Mucosa of stomach (tissue), 1 donor: ENCODE measurements at regions not wholly inside any gene's neighbourhood (a gene's known extent, or its start where the extent isn't known, plus 50 kb on each side); places are given as distances from the start of the nearest gene placed in this dataset.

ENCODE experiments used
- H3K27me3 ChIP-seq: one replicate; pipeline ENCODE4 v1.7.0; 2013; ENCODE audit warnings: mild to moderate bottlenecking, low read length; ENCODE audit not compliant: control insufficient read depth, insufficient read depth
- H3K36me3 ChIP-seq: one replicate; pipeline ENCODE4 v1.7.0; 2013; ENCODE audit warnings: low read length; ENCODE audit not compliant: control insufficient read depth, insufficient read depth
- H3K4me1 ChIP-seq: one replicate; pipeline ENCODE4 v1.7.0; 2013; ENCODE audit warnings: mild to moderate bottlenecking, low read length; ENCODE audit not compliant: control insufficient read depth, insufficient read depth
- H3K4me3 ChIP-seq: one replicate; pipeline ENCODE4 v1.7.0; 2013; ENCODE audit warnings: low read length
- H3K9ac ChIP-seq: one replicate; pipeline ENCODE4 v1.7.0; 2013; ENCODE audit warnings: mild to moderate bottlenecking, low read length, moderate library complexity
- H3K9me3 ChIP-seq: one replicate; pipeline ENCODE4 v1.7.0; 2013; ENCODE audit warnings: mild to moderate bottlenecking, low read length, moderate library complexity; ENCODE audit not compliant: control insufficient read depth
- donor health status: Pancreatic carcinoma.

DNA sequence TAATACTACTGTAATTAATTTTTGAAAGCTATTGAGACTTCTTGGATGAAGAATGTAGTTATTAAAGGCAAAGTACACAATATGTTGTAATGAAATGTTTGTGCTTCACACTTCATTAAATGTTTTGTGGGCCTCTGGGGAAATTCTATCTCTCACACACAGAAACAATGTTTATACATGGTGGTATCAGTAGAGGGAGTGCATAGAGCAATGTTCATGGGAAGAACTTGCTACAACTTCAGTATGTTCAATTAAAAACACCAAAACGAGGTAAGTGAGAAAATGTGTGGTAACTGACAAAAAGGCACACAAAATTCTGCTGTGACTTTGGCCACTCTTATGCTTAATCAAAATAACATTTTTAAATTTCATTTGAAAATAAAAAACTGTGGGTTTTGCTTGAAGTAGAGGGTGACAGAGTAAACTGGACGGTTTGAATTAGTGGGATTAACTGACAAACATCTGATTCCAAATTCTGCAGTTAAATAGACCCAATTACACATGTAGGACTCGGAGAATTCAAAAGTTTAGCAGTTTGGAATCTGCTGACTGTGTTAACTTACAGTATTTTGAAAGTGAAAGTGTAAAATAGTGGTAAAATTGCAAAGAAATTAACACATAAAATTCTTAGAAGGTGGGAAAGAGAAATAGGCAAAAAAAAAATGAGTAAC is 111.4 kb upstream of the TTC29 start:
- Histone ChIP-seq H3K27me3 (no peaks in the 10 kb centered on the region), H3K9ac (no peak overlapping the region), H3K9me3 (no peaks in the 10 kb centered on the region), H3K4me3 (no peak overlapping the region), H3K36me3 (no peaks in the 10 kb centered on the region), H3K4me1 (no peaks in the 10 kb centered on the region)

DNA sequence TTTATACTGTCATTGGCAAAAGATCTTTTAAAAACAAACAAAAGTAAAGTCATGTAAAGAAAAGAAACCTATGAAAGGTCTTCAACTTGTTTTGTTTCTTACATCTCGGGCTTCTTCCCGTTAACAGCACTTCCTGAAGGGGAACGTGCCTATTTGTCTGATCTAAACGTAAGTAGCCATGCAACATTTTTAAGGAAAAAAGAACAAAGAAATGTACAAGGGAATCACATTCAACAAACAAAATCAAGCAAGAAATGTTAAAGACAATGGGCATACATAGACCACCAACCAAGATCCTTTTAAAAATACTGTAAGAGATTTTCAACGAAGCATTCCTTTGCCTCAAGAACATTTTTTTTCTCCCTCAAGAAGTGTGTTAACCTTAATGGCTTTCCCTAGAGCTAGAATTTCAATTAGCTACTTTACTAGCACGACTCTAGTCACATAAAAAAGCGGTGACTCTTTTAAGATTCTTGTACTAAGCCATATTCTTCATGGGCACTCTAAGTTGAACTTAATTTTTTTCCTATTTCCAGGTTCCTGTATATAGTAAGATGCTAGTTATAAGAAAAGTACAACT is 112.0 kb upstream of the TTC29 start:
- no peak overlapping the region for H3K9ac ChIP-seq
- H3K4me1 ChIP-seq, result no peaks in the 10 kb centered on the region
- no peak overlapping the region for H3K4me3 ChIP-seq

DNA sequence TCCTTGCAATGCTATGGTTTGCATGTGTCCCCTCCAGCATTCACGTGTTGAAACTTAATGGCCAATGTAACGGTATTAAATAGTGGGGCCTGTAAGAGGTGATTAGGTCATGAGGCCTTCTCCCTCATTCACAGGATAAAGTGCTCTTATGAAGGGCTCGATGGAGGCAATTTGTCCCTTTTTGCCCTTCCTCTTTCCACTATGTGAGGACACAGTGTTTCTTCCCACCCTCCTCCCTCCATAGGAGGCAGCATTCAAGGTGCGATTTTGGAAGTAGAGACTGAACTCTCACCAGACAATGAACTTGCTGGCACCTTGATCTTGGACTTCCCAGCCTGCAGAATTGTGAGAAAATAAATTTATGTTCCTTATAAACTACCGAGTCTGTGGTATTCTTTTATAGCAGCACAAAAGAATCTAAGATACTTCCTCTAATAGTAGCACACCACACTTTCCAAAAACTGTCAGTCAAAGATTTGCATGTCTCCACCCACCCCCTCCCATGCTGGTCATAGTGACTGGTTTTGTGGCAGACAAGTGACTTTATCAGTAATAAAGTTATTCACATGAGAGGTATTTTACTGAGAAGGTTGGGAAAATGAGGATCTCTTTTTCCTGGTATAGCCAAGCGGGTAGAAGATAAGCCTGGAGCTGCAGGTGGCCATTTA is 113.5 kb upstream of the TTC29 start:
- H3K9ac ChIP-seq, result no peak overlapping the region
- H3K4me3 ChIP-seq, result no peak overlapping the region
- no peaks in the 10 kb centered on the region for H3K36me3 ChIP-seq

More for the DNA sequence above, 112.0 kb upstream of the TTC29 start:
- no peaks in the 10 kb centered on the region for H3K36me3 ChIP-seq
- H3K9me3 ChIP-seq, result no peaks in the 10 kb centered on the region
- H3K27me3 ChIP-seq, result no peaks in the 10 kb centered on the region

DNA sequence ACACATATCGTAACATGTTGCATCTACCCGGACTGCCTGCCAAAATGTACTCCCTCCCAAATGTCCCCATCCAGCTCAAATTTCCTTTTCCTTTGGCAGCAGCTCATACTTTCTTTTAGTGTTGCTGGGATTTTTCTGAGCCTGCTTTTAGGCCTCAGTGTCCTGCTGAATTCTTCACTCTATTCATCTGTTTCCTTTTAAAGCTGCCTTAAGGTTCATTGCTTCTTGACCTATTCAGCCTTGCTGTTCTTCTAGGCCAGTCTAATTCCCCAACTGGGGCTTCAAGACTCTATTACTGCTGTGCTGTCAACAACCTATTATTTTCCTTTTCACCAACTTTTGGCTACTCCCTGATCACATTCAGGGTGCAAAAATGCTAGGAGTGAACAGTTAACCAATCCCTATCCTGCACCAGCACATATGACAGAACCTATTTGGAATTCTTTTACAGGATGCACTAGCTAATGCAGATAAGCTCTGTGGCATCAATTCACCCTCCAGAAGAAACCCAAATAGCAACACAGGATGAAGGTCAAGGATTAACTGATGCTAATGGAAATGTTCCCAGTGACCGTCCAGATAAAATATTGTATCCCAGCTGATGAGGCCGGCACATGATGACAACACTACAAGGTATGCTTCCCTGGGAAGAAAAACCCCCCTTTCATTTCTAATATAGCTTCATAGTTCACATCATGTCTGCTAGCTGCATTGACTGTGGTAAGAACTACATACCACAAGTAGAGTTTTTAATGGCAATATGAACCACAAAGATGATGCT is 114.7 kb upstream of the TTC29 start:
- Histone ChIP-seq H3K4me3 (no peak overlapping the region), H3K4me1 (no peaks in the 10 kb centered on the region), H3K9ac (no peak overlapping the region), H3K36me3 (no peaks in the 10 kb centered on the region), H3K9me3 (no peaks in the 10 kb centered on the region), H3K27me3 (no peaks in the 10 kb centered on the region)

More for the DNA sequence above, 113.5 kb upstream of the TTC29 start:
- H3K9me3 ChIP-seq, result no peaks in the 10 kb centered on the region
- no peaks in the 10 kb centered on the region for H3K4me1 ChIP-seq
- H3K27me3 ChIP-seq, result no peaks in the 10 kb centered on the region

DNA sequence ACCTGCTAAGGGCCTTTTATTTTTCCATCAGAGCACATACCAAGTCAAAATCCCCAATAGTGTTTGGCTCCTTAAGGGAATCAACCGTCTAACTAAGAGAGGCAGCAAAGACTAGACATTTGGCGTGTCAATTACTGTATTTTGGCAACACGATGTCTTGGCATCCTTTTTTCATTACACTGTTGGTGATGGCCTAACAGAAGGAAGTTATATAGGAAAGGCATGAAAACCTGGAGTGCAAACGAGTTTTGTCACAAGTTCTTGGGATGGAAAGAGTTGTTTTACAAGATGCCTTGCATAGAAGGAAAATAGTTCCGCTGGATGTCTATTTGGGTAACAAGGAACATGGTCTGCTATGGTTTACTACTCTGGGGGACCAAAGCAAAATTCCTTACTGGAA is 119.2 kb upstream of the TTC29 start:
- no peaks in the 10 kb centered on the region for H3K4me1 ChIP-seq
- no peaks in the 10 kb centered on the region for H3K36me3 ChIP-seq
- H3K9me3 ChIP-seq, result no peaks in the 10 kb centered on the region
- no peaks in the 10 kb centered on the region for H3K27me3 ChIP-seq
- H3K9ac ChIP-seq, result no peak overlapping the region
- no peak overlapping the region for H3K4me3 ChIP-seq

DNA sequence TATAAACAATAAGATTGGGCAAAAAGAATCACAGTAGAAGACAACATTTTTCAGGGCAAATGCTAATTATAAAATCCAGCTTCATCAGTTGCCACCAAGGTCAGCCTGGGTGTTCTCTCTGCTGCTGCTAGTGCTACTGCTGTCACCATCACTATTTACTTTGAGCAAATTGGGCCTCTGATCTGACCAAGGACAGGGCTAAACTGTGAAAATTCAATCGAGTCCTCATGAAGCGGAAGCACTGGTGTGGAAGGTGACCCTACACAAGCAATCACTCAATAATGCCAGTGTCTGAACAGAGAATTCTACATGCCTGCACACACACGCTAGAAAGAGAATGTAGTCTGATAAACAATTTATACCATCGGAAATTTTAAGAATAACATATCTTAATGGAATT is 122.9 kb upstream of the TTC29 start:
- Histone ChIP-seq H3K27me3 (no peaks in the 10 kb centered on the region), H3K4me1 (no peaks in the 10 kb centered on the region), H3K36me3 (no peaks in the 10 kb centered on the region), H3K4me3 (no peak overlapping the region), H3K9ac (no peak overlapping the region), H3K9me3 (no peaks in the 10 kb centered on the region)

DNA sequence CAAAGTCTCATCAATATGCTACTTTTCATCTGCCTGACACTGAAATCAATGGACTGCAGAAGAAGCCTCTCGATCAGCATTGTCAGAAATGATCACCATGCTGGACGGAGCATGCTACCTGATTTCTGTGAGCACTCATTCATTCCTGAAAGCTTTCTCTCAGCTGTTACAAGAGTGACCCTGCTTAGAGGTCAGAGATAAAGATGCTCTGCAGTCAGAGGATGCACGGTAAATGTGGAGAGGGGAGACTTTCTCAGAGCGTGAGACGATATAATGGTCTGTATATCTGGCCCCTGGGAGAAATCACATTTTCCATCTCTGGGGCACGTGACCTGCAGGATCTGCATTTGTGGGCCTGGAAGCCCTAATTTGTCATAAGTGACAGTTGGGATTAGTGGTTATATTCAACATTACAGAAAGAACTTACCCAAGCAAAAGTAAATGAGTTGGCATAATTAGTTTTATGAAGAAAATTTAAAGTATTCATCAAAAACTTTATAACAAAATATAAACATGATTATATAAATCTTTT is 125.6 kb upstream of the TTC29 start:
- Histone ChIP-seq H3K4me3 (no peak overlapping the region), H3K4me1 (no peaks in the 10 kb centered on the region), H3K36me3 (no peaks in the 10 kb centered on the region), H3K9me3 (no peaks in the 10 kb centered on the region), H3K9ac (no peak overlapping the region), H3K27me3 (no peaks in the 10 kb centered on the region)

DNA sequence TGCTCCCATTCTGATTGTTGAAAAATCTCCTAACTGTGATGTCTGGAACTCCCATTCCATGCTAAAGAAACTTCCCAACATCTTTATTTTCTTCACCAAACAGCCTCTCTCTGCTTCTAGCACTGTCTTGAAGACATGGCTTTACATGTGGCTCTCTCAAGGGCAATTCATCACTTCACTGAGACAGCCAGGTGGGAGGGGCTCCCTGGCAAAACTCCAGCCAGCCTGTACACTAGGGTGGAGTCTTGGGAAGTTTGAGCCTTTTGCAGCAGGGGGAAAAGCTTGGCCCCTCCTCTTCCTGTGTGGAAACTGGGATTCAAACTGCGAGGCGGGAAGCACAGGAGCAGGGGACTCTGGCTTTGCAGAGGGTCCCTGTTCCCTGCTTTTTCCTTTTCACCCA is 130.5 kb upstream of the TTC29 start:
- Histone ChIP-seq H3K9me3 (no peaks in the 10 kb centered on the region), H3K27me3 (no peaks in the 10 kb centered on the region), H3K4me3 (no peak overlapping the region), H3K36me3 (no peaks in the 10 kb centered on the region), H3K9ac (no peak overlapping the region), H3K4me1 (no peaks in the 10 kb centered on the region)

DNA sequence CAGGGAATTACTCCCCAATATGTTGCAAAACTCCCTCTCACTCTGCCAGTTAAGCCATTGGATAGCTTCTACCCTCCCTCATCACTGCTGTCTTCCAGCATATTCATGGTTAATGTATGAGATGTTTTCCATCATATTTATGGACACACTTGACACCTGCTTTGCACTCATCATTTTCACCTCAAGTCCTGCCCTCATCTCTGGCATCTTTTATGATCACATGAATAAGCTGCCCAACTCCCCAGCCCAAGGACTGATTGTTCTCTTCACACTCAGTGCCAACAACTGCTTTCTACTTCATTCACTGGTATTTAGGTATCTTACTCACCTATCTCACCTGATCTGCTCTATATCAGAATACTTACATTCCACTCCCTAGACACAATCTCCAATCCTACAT is 131.1 kb upstream of the TTC29 start:
- H3K27me3 ChIP-seq, result no peaks in the 10 kb centered on the region
- no peaks in the 10 kb centered on the region for H3K36me3 ChIP-seq
- no peaks in the 10 kb centered on the region for H3K9me3 ChIP-seq
- no peaks in the 10 kb centered on the region for H3K4me1 ChIP-seq
- H3K9ac ChIP-seq, result no peak overlapping the region
- H3K4me3 ChIP-seq, result no peak overlapping the region

DNA sequence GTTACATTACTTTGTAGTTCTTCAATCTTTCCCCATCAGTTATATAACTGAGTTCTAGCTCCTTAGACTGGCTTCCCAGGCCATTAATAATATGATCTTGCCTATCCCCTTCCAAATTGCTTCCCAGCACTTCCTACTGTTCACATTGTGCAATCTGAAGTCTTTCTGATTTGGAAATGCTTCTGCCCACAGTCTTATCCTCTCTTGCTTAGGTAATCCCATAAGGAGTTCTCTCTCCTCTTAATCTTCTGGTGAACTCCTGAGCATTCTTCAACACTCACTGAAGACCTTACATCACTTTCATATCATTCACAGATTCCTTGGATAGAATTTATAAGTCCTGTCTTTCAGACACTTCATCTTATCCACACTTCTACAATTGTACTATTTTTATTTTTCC is 132.7 kb upstream of the TTC29 start:
- Histone ChIP-seq H3K9me3 (no peaks in the 10 kb centered on the region), H3K4me3 (no peak overlapping the region), H3K36me3 (no peaks in the 10 kb centered on the region), H3K4me1 (no peaks in the 10 kb centered on the region), H3K27me3 (no peaks in the 10 kb centered on the region), H3K9ac (no peak overlapping the region)

DNA sequence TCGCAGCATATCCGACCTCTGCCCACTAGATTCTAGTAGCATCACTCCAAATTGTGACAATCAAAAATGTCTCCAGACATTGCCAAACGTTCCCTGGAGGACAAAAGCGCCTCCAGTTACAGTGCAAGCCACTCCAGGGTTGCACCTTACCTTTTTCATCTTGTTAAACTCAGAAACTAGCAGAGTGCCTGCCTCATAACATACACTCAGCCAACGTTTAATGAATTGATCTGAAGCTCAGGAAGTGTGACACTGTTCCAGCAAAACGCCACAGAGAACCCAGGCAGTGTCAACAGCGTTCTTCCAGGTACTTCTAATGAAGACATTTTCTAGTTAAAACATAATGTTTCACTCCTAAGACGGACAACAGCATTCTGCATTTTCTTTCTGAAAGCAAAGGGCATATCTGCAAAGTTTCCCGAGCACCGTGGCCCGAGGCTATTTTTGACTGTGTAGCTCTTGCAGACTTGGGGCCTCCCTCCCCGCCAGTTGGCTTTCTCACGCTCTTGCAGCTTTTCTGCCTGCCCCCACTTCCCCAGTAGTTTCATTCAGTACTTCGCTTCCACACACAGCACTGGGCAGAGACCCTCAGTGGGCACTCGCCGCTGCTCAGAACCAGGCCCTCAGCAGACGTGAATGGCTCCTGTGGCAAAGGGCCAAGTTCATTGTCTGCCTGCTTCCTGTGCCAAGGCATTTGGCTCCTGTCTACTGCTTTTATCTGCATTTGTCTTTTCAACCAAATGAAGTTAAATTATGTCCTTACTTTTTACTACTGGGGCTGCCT is 133.4 kb upstream of the TTC29 start:
- no peak overlapping the region for H3K9ac ChIP-seq
- no peaks in the 10 kb centered on the region for H3K27me3 ChIP-seq
- no peaks in the 10 kb centered on the region for H3K36me3 ChIP-seq
- H3K9me3 ChIP-seq, result no peaks in the 10 kb centered on the region
- H3K4me1 ChIP-seq, result no peaks in the 10 kb centered on the region
- H3K4me3 ChIP-seq, result no peak overlapping the region
